GM12865 (cell line): ENCODE measurements at regions not wholly inside any gene's neighbourhood (a gene's known extent, or its start where the extent isn't known, plus 50 kb on each side); places are given as distances from the start of the nearest gene placed in this dataset.
"Not testable (repeated sequence)": the region's sequence is repeated elsewhere in the genome, so short reads cannot be mapped to it uniquely, and the experiment has no call there.

Source experiments
- DNase-seq: peaks from one replicate; pipeline ENCODE4 v3.0.0; 2010; ENCODE audit warnings: low read depth
- H3K4me3 ChIP-seq: 2 replicates; pipeline ENCODE4 v1.5.1; 2011; ENCODE audit warnings: mild to moderate bottlenecking, low read depth, low read length, control low read depth
- CTCF ChIP-seq: IDR thresholded peaks from 2 replicates; pipeline ENCODE4 v1.5.1; 2011; ENCODE audit warnings: low read length, control low read depth, low read depth, inconsistent platforms; ENCODE audit not compliant: insufficient read depth; ENCODE audit errors: missing control alignments

- H3K4me3 ChIP-seq: no peak overlapping the region
- no peak for DNase-seq
Measured at GRCh38 chr18:37845498-37845897, 279.9 kb upstream of the CELF4 start.

GRCh38 chr18:37844209-37844970, 278.8 kb upstream of the CELF4 start:
- TF ChIP-seq CTCF: no peak
- H3K4me3 ChIP-seq: no peak overlapping the region
- DNase-seq: no peak

More at GRCh38 chr18:37845498-37845897, 279.9 kb upstream of the CELF4 start:
- no peak for TF ChIP-seq CTCF

- TF ChIP-seq CTCF: no peak
- no peak for DNase-seq
Measured at GRCh38 chr18:37838083-37838482, 272.5 kb upstream of the CELF4 start.

GRCh38 chr18:37836071-37836970, 270.7 kb upstream of the CELF4 start:
- TF ChIP-seq CTCF: no peak
- H3K4me3 ChIP-seq: no peak overlapping the region
- no peak for DNase-seq

More at GRCh38 chr18:37838083-37838482, 272.5 kb upstream of the CELF4 start:
- H3K4me3 ChIP-seq: no peak overlapping the region

- H3K4me3 ChIP-seq, DNase-seq: not testable (repeated sequence)
Measured at GRCh38 chr18:37832010-37832695, 266.6 kb upstream of the CELF4 start.

- TF ChIP-seq CTCF: no peak
Measured at GRCh38 chr18:37812961-37813360, 247.4 kb upstream of the CELF4 start.

More at GRCh38 chr18:37812961-37813360, 247.4 kb upstream of the CELF4 start:
- no peak overlapping the region for H3K4me3 ChIP-seq
- no peak for DNase-seq
